Body of pancreas (tissue), 4 donors: ENCODE measurements at regions not wholly inside any gene's neighbourhood (a gene's known extent, or its start where the extent isn't known, plus 50 kb on each side); places are given as distances from the start of the nearest gene placed in this dataset.

Experiments
- ATAC-seq: fragments of 150-250 bp; one replicate; pipeline ENCODE4 v1.9.1; 2016
- DNase-seq, 4 donors: peaks; one replicate each; pipeline ENCODE4 v3.0.0-alpha.2; 2019
- H3K27ac ChIP-seq, 4 donors: fragments of 200-600 bp; sonication (generic); 1 replicate in 3 of 4; 2 replicates in 1 of 4; pipeline versions ENCODE4 v1.5.1 to v1.6.1; 2016 to 2019; ENCODE audit warnings: mild to moderate bottlenecking in 1 of 4, mixed read lengths in 1 of 4, moderate library complexity in 1 of 4
- H3K27me3 ChIP-seq, 2 donors: fragments of 200-600 bp; sonication (generic); one replicate each; pipeline ENCODE4 v1.6.0; 2016; ENCODE audit warnings: mild to moderate bottlenecking in 1 of 2
- H3K36me3 ChIP-seq, 2 donors: fragments of 200-600 bp; sonication (generic); replicated peaks in 1 of 2; 2 replicates each; pipeline ENCODE4 v1.5.1; 2016; ENCODE audit warnings: low read depth in 2 of 2; ENCODE audit not compliant: insufficient read depth in 1 of 2
- H3K4me1 ChIP-seq: fragments of 200-600 bp; sonication (generic); one replicate; pipeline ENCODE4 v1.6.0; 2016
- H3K4me3 ChIP-seq, 2 donors: fragments of 200-600 bp; sonication (generic); 1 replicate in 1 of 2; 2 replicates in 1 of 2; pipeline ENCODE4 v1.5.1; 2016 to 2019
- H3K9me3 ChIP-seq, 3 donors: fragments of 200-600 bp; sonication (generic); 1 replicate in 2 of 3; 2 replicates in 1 of 3; pipeline ENCODE4 v1.5.1; 2016
- POLR2A ChIP-seq, 3 donors: fragments of 450-650 bp; IDR thresholded peaks; one replicate each; pipeline ENCODE4 v1.6.1; 2016; ENCODE audit warnings: antibody characterized with exemption in 3 of 3, mild to moderate bottlenecking in 2 of 3
- WGBS, 2 donors: methylation state at CpG; one replicate each; pipeline ENCODE4 v1.1.5; 2017; 5-methylcytosine and 5-hydroxymethylcytosine counted together
- intact Hi-C: fragments of 100-400 bp; cut with DNase I; formaldehyde crosslinking; loops from one replicate; pipeline ENCODE4 v1.15.1; 2023
- TF ChIP-seq, protein P1 (sequence below), 7 experiments: fragments of 450-650 bp in 4 of 7; fragments of 200-600 bp in 3 of 7; sonication (generic) in 3 of 7; IDR thresholded peaks; one replicate each; pipeline ENCODE4 v1.5.1; 2016 to 2019; ENCODE audit warnings: antibody characterized with exemption in 7 of 7

DNA sequence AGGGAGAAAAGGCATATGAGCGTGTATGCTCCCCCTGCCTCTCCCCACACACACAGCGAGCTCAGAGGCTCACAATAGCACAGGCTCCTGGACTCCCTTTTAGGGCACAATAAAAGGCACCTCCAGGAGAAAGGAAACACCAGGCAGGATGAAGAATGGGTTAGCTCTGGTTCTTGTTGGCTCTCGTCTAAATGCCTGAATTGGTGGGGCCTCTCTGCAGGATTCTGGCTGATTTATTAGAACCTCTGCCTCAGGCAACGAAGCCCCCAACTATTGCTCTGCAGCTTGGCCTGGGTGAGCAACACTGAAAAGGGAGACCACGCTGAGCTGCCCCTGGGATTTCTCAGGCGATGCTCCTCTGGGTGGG lies 590.9 kb upstream of the PLXNA2 start:
- no peaks in the 10 kb centered on the region for H3K36me3 ChIP-seq
- H3K27ac ChIP-seq = no peak overlapping the region
- intact Hi-C loops = no loop called here
- TF ChIP-seq, protein P1, sequence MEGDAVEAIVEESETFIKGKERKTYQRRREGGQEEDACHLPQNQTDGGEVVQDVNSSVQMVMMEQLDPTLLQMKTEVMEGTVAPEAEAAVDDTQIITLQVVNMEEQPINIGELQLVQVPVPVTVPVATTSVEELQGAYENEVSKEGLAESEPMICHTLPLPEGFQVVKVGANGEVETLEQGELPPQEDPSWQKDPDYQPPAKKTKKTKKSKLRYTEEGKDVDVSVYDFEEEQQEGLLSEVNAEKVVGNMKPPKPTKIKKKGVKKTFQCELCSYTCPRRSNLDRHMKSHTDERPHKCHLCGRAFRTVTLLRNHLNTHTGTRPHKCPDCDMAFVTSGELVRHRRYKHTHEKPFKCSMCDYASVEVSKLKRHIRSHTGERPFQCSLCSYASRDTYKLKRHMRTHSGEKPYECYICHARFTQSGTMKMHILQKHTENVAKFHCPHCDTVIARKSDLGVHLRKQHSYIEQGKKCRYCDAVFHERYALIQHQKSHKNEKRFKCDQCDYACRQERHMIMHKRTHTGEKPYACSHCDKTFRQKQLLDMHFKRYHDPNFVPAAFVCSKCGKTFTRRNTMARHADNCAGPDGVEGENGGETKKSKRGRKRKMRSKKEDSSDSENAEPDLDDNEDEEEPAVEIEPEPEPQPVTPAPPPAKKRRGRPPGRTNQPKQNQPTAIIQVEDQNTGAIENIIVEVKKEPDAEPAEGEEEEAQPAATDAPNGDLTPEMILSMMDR (IDR thresholded peaks at IDR 0.05) = no peak
- no peak for TF ChIP-seq POLR2A (IDR thresholded peaks at IDR 0.05)
- no peak for DNase-seq
- no peak overlapping the region for H3K4me3 ChIP-seq
- no peaks in the 10 kb centered on the region for H3K4me1 ChIP-seq
- ATAC-seq = no peak
- 64 to 72% methylated on average over 6 of the region's 6 CpGs for WGBS, 2 donors
- H3K9me3 ChIP-seq = no peaks in the 10 kb centered on the region
- H3K27me3 ChIP-seq = no peaks in the 10 kb centered on the region

DNA sequence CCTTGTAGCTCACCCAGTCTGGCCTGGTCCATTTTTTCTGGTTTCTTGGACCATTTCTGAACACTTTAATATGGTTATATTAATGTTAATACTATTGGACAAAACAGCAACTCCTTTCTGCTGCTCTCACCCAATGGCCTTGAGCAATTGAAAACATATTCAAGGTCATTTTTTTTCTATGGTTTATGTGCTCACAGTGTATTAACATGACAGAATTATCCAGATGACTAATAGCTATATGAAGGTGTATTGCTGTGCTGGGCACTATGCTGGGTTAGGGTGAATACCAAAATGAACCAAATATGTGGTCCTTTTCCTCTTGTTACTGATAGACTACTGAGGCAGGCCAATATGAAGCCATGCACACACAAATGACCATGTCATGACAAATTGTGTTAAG lies 591.6 kb upstream of the PLXNA2 start:
- TF ChIP-seq, protein P1 (IDR thresholded peaks at IDR 0.05) = no peak
- TF ChIP-seq POLR2A (IDR thresholded peaks at IDR 0.05) = no peak
- intact Hi-C loops = no loop called here
- ATAC-seq (no peak), DNase-seq (no peak)
- Histone ChIP-seq H3K4me3 (no peak overlapping the region), H3K27me3 (no peaks in the 10 kb centered on the region), H3K9me3 (no peaks in the 10 kb centered on the region), H3K36me3 (no peaks in the 10 kb centered on the region), H3K27ac (no peak overlapping the region), H3K4me1 (no peaks in the 10 kb centered on the region)

DNA sequence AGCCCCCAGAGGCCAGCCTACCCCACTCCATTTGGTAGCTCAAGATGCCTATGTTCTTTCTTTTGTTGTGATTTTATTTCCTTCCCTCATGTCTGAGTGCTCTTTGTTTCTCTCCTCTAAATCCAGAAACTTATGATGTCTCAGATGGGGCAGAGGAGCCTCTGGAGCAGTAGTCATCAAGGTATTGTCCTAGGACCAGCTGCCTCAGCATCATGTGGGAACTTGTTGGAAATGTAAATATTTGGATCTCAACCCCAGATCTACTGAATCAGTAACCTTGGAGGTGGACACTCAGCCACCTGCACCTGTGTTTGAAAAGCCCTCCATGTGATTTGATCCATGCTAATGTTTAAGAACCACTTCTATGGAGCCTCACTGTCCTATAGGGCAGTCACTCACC lies 593.1 kb upstream of the PLXNA2 start:
- intact Hi-C loops = no loop called here
- no peaks in the 10 kb centered on the region for H3K36me3 ChIP-seq
- H3K27me3 ChIP-seq = no peaks in the 10 kb centered on the region
- no peak overlapping the region for H3K4me3 ChIP-seq
- no peaks in the 10 kb centered on the region for H3K4me1 ChIP-seq
- no peak overlapping the region for H3K27ac ChIP-seq
- H3K9me3 ChIP-seq = no peaks in the 10 kb centered on the region
- ATAC-seq (no peak), DNase-seq (no peak)
- TF ChIP-seq, protein P1 (IDR thresholded peaks at IDR 0.05) = no peak
- no peak for TF ChIP-seq POLR2A (IDR thresholded peaks at IDR 0.05)

DNA sequence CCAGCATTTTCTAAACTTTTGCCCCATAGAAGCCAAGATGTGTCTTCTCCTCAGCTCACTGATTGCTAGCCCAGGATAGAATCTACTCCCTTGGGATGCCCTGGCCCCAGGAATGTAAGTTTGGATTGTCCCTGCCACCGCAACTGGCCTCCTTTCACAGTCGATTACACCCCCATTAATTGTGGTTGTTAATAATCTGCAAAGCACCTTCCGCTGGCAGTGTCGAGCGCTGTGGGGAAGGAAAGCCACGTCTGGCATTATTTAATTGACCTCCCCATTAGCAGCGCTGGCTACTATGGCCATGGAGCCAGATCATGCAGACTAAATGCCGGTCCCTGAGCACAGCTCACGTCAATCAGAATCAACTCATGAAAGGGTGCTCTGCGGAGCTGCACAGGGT lies 597.3 kb upstream of the PLXNA2 start:
- WGBS, 2 donors = 86 to 87% methylated on average over 10 of the region's 10 CpGs
- H3K27ac ChIP-seq = no peak overlapping the region
- H3K36me3 ChIP-seq = no peaks in the 10 kb centered on the region
- ATAC-seq = no peak
- H3K4me1 ChIP-seq = no peaks in the 10 kb centered on the region
- DNase-seq = no peak
- no peaks in the 10 kb centered on the region for H3K27me3 ChIP-seq
- intact Hi-C loops = no loop called here
- TF ChIP-seq POLR2A (IDR thresholded peaks at IDR 0.05) = no peak
- TF ChIP-seq, protein P1 (IDR thresholded peaks at IDR 0.05) = no peak
- no peaks in the 10 kb centered on the region for H3K9me3 ChIP-seq
- no peak overlapping the region for H3K4me3 ChIP-seq

DNA sequence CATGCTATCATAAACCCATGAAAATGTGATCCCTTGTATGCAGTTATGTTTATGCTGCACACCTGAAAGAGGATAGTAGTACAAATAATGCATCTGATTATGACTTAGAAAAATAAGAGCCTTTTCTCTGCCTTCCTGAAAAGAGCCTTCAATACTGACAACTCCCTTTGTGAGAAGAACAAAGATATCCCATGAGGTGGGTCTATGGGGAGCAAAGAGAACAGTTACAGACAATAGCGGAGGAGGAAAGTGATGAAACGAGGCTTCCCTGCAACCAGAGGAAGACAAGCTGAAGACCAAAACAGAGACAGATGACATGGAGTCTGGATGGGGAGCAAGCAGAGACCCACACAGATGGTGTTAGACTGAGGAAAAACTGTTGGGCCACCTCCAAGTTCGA lies 598.3 kb upstream of the PLXNA2 start:
- Histone ChIP-seq H3K27ac (no peak overlapping the region), H3K36me3 (no peaks in the 10 kb centered on the region), H3K27me3 (no peaks in the 10 kb centered on the region), H3K4me1 (no peaks in the 10 kb centered on the region), H3K9me3 (no peaks in the 10 kb centered on the region), H3K4me3 (no peak overlapping the region)
- WGBS, 2 donors = 72 to 84% methylated on average over 3 of the region's 3 CpGs
- TF ChIP-seq, protein P1 (IDR thresholded peaks at IDR 0.05) = no peak
- no peak for TF ChIP-seq POLR2A (IDR thresholded peaks at IDR 0.05)
- ATAC-seq = no peak
- intact Hi-C loops = no loop called here
- DNase-seq = no peak
